ENCODE measurements at regions not wholly inside any gene's neighbourhood (a gene's known extent, or its start where the extent isn't known, plus 50 kb on each side); places are given as distances from the start of the nearest gene placed in this dataset.

- no peak overlapping the region for H3K4me3 ChIP-seq (ENCODE audit: low read depth, low read length)
- no peak for TF ChIP-seq CTCF (IDR thresholded peaks at IDR 0.05; ENCODE audit: insufficient read depth, low read length)
- no peak for DNase-seq (ENCODE audit: low read depth)
Observed at GRCh38 chr10:29791773-29792172, 157.0 kb upstream of the SVIL start.

GRCh38 chr10:29790207-29790606 lies 155.4 kb upstream of the SVIL start:
- no peak overlapping the region for H3K4me3 ChIP-seq (ENCODE audit: low read depth, low read length)
- no peak for DNase-seq (ENCODE audit: low read depth)
- TF ChIP-seq CTCF (IDR thresholded peaks at IDR 0.05; ENCODE audit: insufficient read depth, low read length) = no peak

GRCh38 chr10:29788113-29788512 lies 153.3 kb upstream of the SVIL start:
- TF ChIP-seq CTCF (IDR thresholded peaks at IDR 0.05; ENCODE audit: insufficient read depth, low read length) = no peak
- DNase-seq (ENCODE audit: low read depth) = no peak
- H3K4me3 ChIP-seq (ENCODE audit: low read depth, low read length) = no peak overlapping the region

GRCh38 chr10:29785701-29786100 lies 150.9 kb upstream of the SVIL start:
- TF ChIP-seq CTCF (IDR thresholded peaks at IDR 0.05; ENCODE audit: insufficient read depth, low read length) = no peak

GRCh38 chr10:29784175-29784773 lies 149.5 kb upstream of the SVIL start:
- TF ChIP-seq CTCF (IDR thresholded peaks at IDR 0.05; ENCODE audit: insufficient read depth, low read length) = no peak
- no peak overlapping the region for H3K4me3 ChIP-seq (ENCODE audit: low read depth, low read length)

More at GRCh38 chr10:29785701-29786100, 150.9 kb upstream of the SVIL start:
- DNase-seq (ENCODE audit: low read depth) = no peak
- H3K4me3 ChIP-seq (ENCODE audit: low read depth, low read length) = no peak overlapping the region

GRCh38 chr10:29783201-29783947 lies 148.6 kb upstream of the SVIL start:
- TF ChIP-seq CTCF (IDR thresholded peaks at IDR 0.05; ENCODE audit: insufficient read depth, low read length) = no peak
- H3K4me3 ChIP-seq (ENCODE audit: low read depth, low read length) = no peak overlapping the region
- peak; percentile 19 for DNase-seq (ENCODE audit: low read depth)

More at GRCh38 chr10:29784175-29784773, 149.5 kb upstream of the SVIL start:
- DNase-seq (ENCODE audit: low read depth) = peak; percentile 100
